Breast epithelium (tissue), 4 donors: ENCODE measurements at regions not wholly inside any gene's neighbourhood (a gene's known extent, or its start where the extent isn't known, plus 50 kb on each side); places are given as distances from the start of the nearest gene placed in this dataset.

Experiments
- DNase-seq, 2 donors: peaks; one replicate each; pipeline ENCODE4 v3.0.0-alpha.2; 2019; ENCODE audit warnings: low spot score in 2 of 2
- H3K27ac ChIP-seq, 2 donors: fragments of 200-600 bp; sonication (generic) in 1 of 2; one replicate each; pipeline ENCODE4 v1.5.1; 2016 to 2019; ENCODE audit warnings: mild to moderate bottlenecking in 1 of 2
- H3K27me3 ChIP-seq, 2 donors: fragments of 200-600 bp; sonication (generic) in 1 of 2; one replicate each; pipeline versions ENCODE4 v1.5.1 to v1.6.0; 2017 to 2019; ENCODE audit warnings: control low read depth in 1 of 2, mild to moderate bottlenecking in 1 of 2
- H3K36me3 ChIP-seq: fragments of 200-600 bp; one replicate; pipeline ENCODE4 v1.5.1; 2019
- H3K4me1 ChIP-seq, 2 donors: fragments of 200-600 bp; sonication (generic); one replicate each; pipeline ENCODE4 v1.5.1; 2016 to 2019; ENCODE audit warnings: control low read depth in 1 of 2
- H3K4me3 ChIP-seq, 3 donors: fragments of 200-600 bp; sonication (generic); 1 replicate in 2 of 3; 2 replicates in 1 of 3; pipeline ENCODE4 v1.5.1; 2016 to 2019; ENCODE audit warnings: mild to moderate bottlenecking in 3 of 3, moderate library complexity in 2 of 3
- H3K9me3 ChIP-seq, 2 donors: fragments of 200-600 bp; sonication (generic) in 1 of 2; one replicate each; pipeline ENCODE4 v1.5.1; 2016 to 2019; ENCODE audit warnings: control low read depth in 1 of 2
- CTCF ChIP-seq, 3 donors: fragments of 450-650 bp; IDR thresholded peaks; one replicate each; pipeline ENCODE4 v1.5.1; 2016 to 2017; ENCODE audit warnings: antibody characterized with exemption in 3 of 3, mild to moderate bottlenecking in 3 of 3, moderate library complexity in 3 of 3
- POLR2A ChIP-seq: fragments of 450-650 bp; IDR thresholded peaks from one replicate; pipeline ENCODE4 v1.6.1; 2016; ENCODE audit warnings: antibody characterized with exemption, mild to moderate bottlenecking, moderate library complexity
- POLR2AphosphoS5 ChIP-seq, 3 donors: sonication (generic); formaldehyde crosslinking; IDR thresholded peaks; one replicate each; pipeline ENCODE4 v1.6.1; 2017; ENCODE audit warnings: antibody characterized with exemption in 3 of 3
- intact Hi-C: fragments of 100-400 bp; cut with DNase I; formaldehyde crosslinking; loops from one replicate; pipeline ENCODE4 v1.15.1; 2023; ENCODE audit warnings: low total_unique reads

GRCh38 chr6:138567052-138567451, 67.8 kb upstream of the NHSL1 start:
- Histone ChIP-seq H3K4me3 (no peak overlapping the region), H3K27ac (no peak overlapping the region), H3K4me1 (no peaks in the 10 kb centered on the region), H3K27me3 (no peaks in the 10 kb centered on the region), H3K36me3 (no peaks in the 10 kb centered on the region), H3K9me3 (no peaks in the 10 kb centered on the region)
- intact Hi-C loops = no loop called here
- TF ChIP-seq CTCF (IDR thresholded peaks at IDR 0.05) (no peak), POLR2A (no peak), POLR2AphosphoS5 (IDR thresholded peaks at IDR 0.05) (no peak)
- no peak for DNase-seq

GRCh38 chr6:138568997-138569396, 69.7 kb upstream of the NHSL1 start:
- TF ChIP-seq POLR2AphosphoS5 (IDR thresholded peaks at IDR 0.05) (no peak), POLR2A (no peak), CTCF (IDR thresholded peaks at IDR 0.05) (no peak)
- no peak for DNase-seq
- Histone ChIP-seq H3K4me3 (no peak overlapping the region), H3K27ac (no peak overlapping the region), H3K9me3 (no peaks in the 10 kb centered on the region), H3K27me3 (no peaks in the 10 kb centered on the region), H3K4me1 (no peaks in the 10 kb centered on the region), H3K36me3 (no peaks in the 10 kb centered on the region)
- intact Hi-C loops = no loop called here

GRCh38 chr6:138569554-138569953, 70.3 kb upstream of the NHSL1 start:
- Histone ChIP-seq H3K36me3 (no peaks in the 10 kb centered on the region), H3K9me3 (no peaks in the 10 kb centered on the region), H3K4me1 (no peaks in the 10 kb centered on the region), H3K27me3 (no peaks in the 10 kb centered on the region), H3K27ac (no peak overlapping the region), H3K4me3 (no peak overlapping the region)
- intact Hi-C loops = no loop called here
- DNase-seq = no peak
- TF ChIP-seq POLR2A (no peak), CTCF (IDR thresholded peaks at IDR 0.05) (no peak), POLR2AphosphoS5 (IDR thresholded peaks at IDR 0.05) (no peak)

GRCh38 chr6:138569970-138570724, 70.9 kb upstream of the NHSL1 start:
- intact Hi-C loops = no loop called here
- no peaks in the 10 kb centered on the region for H3K36me3 ChIP-seq
- no peaks in the 10 kb centered on the region for H3K9me3 ChIP-seq
- peak overlapping the region in 2 of 3 donors; percentile 20 to 37 for H3K4me3 ChIP-seq
- no peak for DNase-seq
- no peaks in the 10 kb centered on the region for H3K4me1 ChIP-seq
- no peak overlapping the region for H3K27ac ChIP-seq
- H3K27me3 ChIP-seq = no peaks in the 10 kb centered on the region
- TF ChIP-seq CTCF (IDR thresholded peaks at IDR 0.05) (no peak), POLR2AphosphoS5 (IDR thresholded peaks at IDR 0.05) (no peak), POLR2A (no peak)

GRCh38 chr6:138570725-138571029, 71.4 kb upstream of the NHSL1 start:
- intact Hi-C loops = no loop called here
- peak overlapping the region in 2 of 3 donors; percentile 20 to 37 for H3K4me3 ChIP-seq

More at GRCh38 chr6:138570725-138571029, 71.4 kb upstream of the NHSL1 start:
- no peaks in the 10 kb centered on the region for H3K36me3 ChIP-seq
- no peak overlapping the region for H3K27ac ChIP-seq
- H3K27me3 ChIP-seq = no peaks in the 10 kb centered on the region
- H3K9me3 ChIP-seq = no peaks in the 10 kb centered on the region
- TF ChIP-seq POLR2AphosphoS5 (IDR thresholded peaks at IDR 0.05) = no peak
- no peak for TF ChIP-seq POLR2A
- TF ChIP-seq CTCF (IDR thresholded peaks at IDR 0.05) = no peak
- DNase-seq = no peak
- no peaks in the 10 kb centered on the region for H3K4me1 ChIP-seq
